Neural crest cell (in vitro differentiated cells): ENCODE measurements at regions not wholly inside any gene's neighbourhood (a gene's known extent, or its start where the extent isn't known, plus 50 kb on each side); places are given as distances from the start of the nearest gene placed in this dataset.

Source experiments
- DNase-seq: peaks from one replicate; pipeline ENCODE4 v3.0.0; 2021; ENCODE audit warnings: low read depth, mixed read lengths, low spot score
- H3K27ac Mint-ChIP-seq: one replicate; pipeline ENCODE4 v1.8.0; 2021; ENCODE audit warnings: mild to moderate bottlenecking, mixed read lengths; ENCODE audit not compliant: unreplicated experiment
- H3K27me3 Mint-ChIP-seq: 2 replicates; pipeline ENCODE4 v1.8.0; 2021; ENCODE audit warnings: low read depth, mild to moderate bottlenecking, mixed read lengths
- H3K36me3 Mint-ChIP-seq: 2 replicates; pipeline ENCODE4 v1.8.0; 2021; ENCODE audit warnings: low read depth, mild to moderate bottlenecking, mixed read lengths
- H3K4me1 Mint-ChIP-seq: 2 replicates; pipeline ENCODE4 v1.8.0; 2021; ENCODE audit warnings: mixed read lengths
- H3K4me3 Mint-ChIP-seq: one replicate; pipeline ENCODE4 v1.8.0; 2021; ENCODE audit warnings: mild to moderate bottlenecking, mixed read lengths
- H3K9me3 Mint-ChIP-seq: 2 replicates; pipeline ENCODE4 v1.8.0; 2021; ENCODE audit warnings: mixed read lengths
- TF ChIP-seq, protein P1 (sequence below): fragments of 200-600 bp; sonication (generic); conservative IDR thresholded peaks from 2 replicates; pipeline ENCODE4 v1.5.0; 2021; ENCODE audit warnings: antibody characterized with exemption, mild to moderate bottlenecking

DNA sequence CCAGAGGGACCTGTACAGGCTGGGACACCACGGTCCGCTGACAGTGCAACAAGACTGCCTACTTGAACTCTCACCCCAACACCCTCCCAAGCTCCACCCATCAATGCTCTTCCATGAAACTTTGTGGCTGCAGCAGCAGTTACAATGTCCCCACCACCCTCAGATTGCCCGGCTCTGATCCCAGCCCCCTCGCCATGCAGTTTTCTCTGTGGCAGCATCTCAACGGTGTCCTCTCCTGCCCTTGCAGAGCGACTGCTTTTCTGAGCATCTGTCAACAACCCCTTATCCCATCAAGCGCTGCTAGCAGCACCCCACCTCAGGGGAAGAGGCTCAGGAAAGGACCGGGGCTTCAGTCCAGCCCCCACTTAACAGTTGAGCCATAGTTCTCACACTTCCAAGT is 137.1 kb upstream of the NDUFV2 start:
- no peak for DNase-seq
- Mint-ChIP-seq H3K36me3 (no peaks in the 10 kb centered on the region), H3K27me3 (no peaks in the 10 kb centered on the region), H3K27ac (no peak overlapping the region), H3K4me1 (peaks cover 5% of the 10 kb centered on the region), H3K4me3 (no peak overlapping the region), H3K9me3 (no peaks in the 10 kb centered on the region)
- TF ChIP-seq, protein P1, sequence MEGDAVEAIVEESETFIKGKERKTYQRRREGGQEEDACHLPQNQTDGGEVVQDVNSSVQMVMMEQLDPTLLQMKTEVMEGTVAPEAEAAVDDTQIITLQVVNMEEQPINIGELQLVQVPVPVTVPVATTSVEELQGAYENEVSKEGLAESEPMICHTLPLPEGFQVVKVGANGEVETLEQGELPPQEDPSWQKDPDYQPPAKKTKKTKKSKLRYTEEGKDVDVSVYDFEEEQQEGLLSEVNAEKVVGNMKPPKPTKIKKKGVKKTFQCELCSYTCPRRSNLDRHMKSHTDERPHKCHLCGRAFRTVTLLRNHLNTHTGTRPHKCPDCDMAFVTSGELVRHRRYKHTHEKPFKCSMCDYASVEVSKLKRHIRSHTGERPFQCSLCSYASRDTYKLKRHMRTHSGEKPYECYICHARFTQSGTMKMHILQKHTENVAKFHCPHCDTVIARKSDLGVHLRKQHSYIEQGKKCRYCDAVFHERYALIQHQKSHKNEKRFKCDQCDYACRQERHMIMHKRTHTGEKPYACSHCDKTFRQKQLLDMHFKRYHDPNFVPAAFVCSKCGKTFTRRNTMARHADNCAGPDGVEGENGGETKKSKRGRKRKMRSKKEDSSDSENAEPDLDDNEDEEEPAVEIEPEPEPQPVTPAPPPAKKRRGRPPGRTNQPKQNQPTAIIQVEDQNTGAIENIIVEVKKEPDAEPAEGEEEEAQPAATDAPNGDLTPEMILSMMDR, result no peak

DNA sequence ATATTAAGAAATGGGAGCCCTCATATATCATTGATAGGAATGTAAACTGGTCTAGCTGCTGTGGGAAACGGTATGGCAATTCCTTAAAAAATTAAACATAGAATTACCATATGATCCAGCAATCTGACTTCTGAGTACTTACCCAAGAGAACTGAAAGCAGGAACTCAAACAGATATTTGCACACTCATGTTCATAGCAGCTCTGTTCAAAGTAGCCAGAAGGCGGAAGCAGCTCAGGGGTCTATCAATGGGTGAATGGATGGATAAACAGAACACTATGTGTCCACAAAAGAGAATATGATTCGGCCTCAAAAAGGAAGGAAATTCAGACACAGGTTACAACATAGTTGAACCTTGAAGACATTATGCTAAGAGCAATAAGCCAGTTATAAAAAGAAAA is 135.7 kb upstream of the NDUFV2 start:
- Mint-ChIP-seq H3K9me3 (no peaks in the 10 kb centered on the region), H3K36me3 (no peaks in the 10 kb centered on the region), H3K27me3 (no peaks in the 10 kb centered on the region), H3K4me1 (peaks cover 5% of the 10 kb centered on the region), H3K4me3 (no peak overlapping the region), H3K27ac (no peak overlapping the region)
- no peak for DNase-seq
- TF ChIP-seq, protein P1, result no peak

DNA sequence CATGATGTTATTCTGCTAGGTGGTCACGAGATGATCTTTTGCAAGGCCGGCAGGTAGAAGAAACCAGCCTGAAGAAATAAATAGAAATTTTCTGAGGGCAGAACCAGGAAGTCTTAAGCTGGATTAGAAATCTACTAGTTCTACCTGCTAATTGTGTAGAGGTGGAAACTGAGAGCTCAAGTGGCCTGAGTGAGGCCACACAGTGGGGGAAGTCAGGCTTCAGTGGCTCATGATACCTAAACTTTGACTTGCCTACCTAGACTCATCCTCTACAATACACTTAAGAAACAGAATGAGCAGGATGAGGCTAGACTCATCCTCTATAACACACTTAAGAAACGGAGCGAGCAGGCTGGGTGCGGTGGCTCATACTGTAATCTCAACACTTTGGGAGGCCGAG is 134.9 kb upstream of the NDUFV2 start:
- peaks cover 3% of the 10 kb centered on the region for H3K4me1 Mint-ChIP-seq
- no peak for DNase-seq
- no peak overlapping the region for H3K27ac Mint-ChIP-seq
- H3K9me3 Mint-ChIP-seq, result no peaks in the 10 kb centered on the region
- no peaks in the 10 kb centered on the region for H3K27me3 Mint-ChIP-seq
- H3K36me3 Mint-ChIP-seq, result no peaks in the 10 kb centered on the region
- TF ChIP-seq, protein P1, result no peak
- H3K4me3 Mint-ChIP-seq, result no peak overlapping the region

DNA sequence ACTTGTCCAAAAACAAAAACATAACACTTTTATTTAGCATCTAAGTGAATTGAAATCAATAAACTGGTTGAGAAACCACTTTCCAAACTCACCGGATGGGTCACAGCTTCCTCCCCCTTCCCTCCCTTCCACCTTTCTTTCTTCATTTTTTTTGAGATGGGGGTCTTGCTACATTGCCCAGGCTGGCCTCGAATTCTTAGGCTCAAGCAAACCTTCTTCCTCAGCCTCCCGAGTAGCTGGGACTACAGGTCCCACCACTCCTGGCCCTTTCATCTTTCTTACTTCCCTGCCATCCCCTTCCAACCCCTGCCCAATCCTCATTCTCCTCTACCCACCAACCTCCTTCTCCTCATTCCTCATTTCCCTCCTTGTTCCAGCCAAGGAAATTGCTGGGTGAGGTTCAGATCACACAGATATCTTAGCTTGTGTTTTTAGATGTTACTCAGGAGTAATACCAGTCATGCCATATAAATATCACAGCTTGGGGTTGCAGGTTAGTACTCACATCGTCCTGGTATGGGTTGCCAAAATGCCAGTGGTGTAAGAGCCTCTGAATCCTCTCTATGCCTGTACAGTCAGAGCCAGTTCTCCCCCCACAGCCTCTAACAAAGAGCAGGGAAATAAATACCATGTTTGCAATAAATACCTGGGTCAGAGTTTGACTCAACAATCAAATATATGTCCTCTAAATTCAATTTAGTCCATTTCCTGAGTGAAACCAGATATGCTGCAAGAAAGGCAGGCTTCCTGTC is 132.7 kb upstream of the NDUFV2 start:
- Mint-ChIP-seq H3K4me3 (no peak overlapping the region), H3K4me1 (no peaks in the 10 kb centered on the region), H3K36me3 (no peaks in the 10 kb centered on the region), H3K27me3 (no peaks in the 10 kb centered on the region), H3K9me3 (peaks cover 8% of the 10 kb centered on the region), H3K27ac (no peak overlapping the region)
- no peak for DNase-seq
- TF ChIP-seq, protein P1, result no peak

DNA sequence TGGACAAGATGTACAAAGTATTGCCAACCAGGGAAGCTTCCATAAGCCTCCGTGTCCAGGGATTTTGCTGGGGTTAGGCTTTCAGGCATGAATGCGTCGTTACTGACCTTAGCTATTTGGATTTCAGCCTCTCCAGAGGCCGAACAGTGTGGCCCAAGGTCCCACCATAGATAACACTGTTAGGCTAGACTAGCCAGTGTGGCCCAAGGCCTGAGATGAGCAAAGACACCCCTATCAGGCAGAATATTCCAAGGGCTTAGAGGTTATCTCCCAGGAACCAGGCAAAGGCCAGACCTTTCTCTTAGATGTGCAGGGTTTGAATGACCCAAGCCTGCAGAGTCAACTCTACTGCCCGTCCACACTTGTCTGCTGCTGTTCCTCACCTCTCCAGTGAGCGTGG is 131.7 kb upstream of the NDUFV2 start:
- Mint-ChIP-seq H3K9me3 (peaks cover 8% of the 10 kb centered on the region), H3K27me3 (no peaks in the 10 kb centered on the region), H3K36me3 (no peaks in the 10 kb centered on the region), H3K4me1 (no peaks in the 10 kb centered on the region), H3K4me3 (no peak overlapping the region), H3K27ac (no peak overlapping the region)
- TF ChIP-seq, protein P1, result no peak
- DNase-seq, result no peak
